PFSK-1 (cell line): ENCODE measurements at regions not wholly inside any gene's neighbourhood (a gene's known extent, or its start where the extent isn't known, plus 50 kb on each side); places are given as distances from the start of the nearest gene placed in this dataset.

ENCODE experiments used
- FOXP2 ChIP-seq: optimal IDR thresholded peaks from 2 replicates; pipeline ENCODE3; 2011; ENCODE audit warnings: borderline replicate concordance, control low read depth, inconsistent platforms; ENCODE audit not compliant: insufficient read depth; ENCODE audit errors: extremely low read length, extremely low read depth
- POLR2AphosphoS5 ChIP-seq: IDR thresholded peaks from 2 replicates; pipeline ENCODE4 v1.6.1; 2012; ENCODE audit warnings: low read depth, mild to moderate bottlenecking, control low read depth, low read length, moderate library complexity
- REST ChIP-seq, 2 experiments: IDR thresholded peaks; 2 replicates each; pipeline versions ENCODE4 v1.6.1 to v1.8.0; 2011 to 2012; ENCODE audit warnings: low read depth in 2 of 2, low read length in 2 of 2, control low read depth in 1 of 2, inconsistent platforms in 1 of 2, mild to moderate bottlenecking in 1 of 2, moderate library complexity in 1 of 2; ENCODE audit not compliant: insufficient read depth in 1 of 2
- SIN3A ChIP-seq: IDR thresholded peaks from 2 replicates; pipeline ENCODE4 v1.6.1; 2012; ENCODE audit warnings: mild to moderate bottlenecking, low read length, moderate library complexity, borderline replicate concordance; ENCODE audit not compliant: insufficient read depth
- TAF1 ChIP-seq: IDR thresholded peaks from 2 replicates; pipeline ENCODE4 v1.6.1; 2012; ENCODE audit warnings: low read length, control low read depth, borderline replicate concordance; ENCODE audit not compliant: insufficient read depth

DNA sequence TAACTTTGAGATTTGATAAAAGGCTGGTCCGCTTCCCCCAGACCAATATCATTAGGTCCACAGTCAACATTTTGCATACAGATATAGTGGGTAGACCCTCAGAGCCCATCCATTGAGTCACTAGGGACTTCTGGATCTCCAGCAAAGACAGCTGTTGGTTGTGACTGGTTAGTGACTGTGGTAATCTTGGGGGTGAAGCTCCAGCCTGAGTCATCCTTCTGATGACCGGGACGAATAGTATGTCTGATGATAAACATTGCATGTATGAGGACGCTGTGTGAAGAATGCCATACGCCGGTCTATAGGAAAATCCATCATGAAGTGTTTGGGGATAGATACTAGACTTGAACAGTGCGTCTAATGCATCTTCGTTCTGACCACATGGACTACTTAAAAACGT lies 307.0 kb downstream of the UQCRFS1 start:
- TF ChIP-seq POLR2AphosphoS5 (no peak), SIN3A (no peak), REST (IDR thresholded peaks at IDR 0.05; ENCODE audit: insufficient read depth in 1 of 2, low read depth in 2 of 2, low read length in 2 of 2) (no peak), TAF1 (no peak), FOXP2 (no peak)
